ENCODE measurements at regions not wholly inside any gene's neighbourhood (a gene's known extent, or its start where the extent isn't known, plus 50 kb on each side); places are given as distances from the start of the nearest gene placed in this dataset.

- DNase-seq (ENCODE audit: low spot score) = peak; percentile 6
These were observed 173.1 kb upstream of the GYPC start for GRCh38 chr2:126482582-126483464.

DNA sequence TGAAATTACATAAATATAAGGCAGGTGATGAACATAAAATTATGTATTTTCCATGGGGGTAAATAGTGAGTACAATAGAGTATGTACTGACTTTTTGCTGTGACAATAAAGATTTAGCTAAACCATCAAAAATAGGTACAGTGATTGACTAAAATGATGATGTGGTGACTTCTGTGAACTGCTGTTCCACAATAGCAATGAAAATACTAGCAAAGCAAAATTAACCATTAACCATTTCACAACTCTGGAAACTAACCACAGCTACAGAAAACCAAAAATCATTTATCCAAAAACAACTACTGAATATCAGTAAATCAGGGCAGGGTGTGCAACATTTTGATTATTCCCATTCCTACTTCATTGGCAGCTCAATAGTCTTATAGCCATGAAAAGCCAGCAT, 161.4 kb upstream of the GYPC start:
- no peak for DNase-seq (ENCODE audit: low spot score)

DNA sequence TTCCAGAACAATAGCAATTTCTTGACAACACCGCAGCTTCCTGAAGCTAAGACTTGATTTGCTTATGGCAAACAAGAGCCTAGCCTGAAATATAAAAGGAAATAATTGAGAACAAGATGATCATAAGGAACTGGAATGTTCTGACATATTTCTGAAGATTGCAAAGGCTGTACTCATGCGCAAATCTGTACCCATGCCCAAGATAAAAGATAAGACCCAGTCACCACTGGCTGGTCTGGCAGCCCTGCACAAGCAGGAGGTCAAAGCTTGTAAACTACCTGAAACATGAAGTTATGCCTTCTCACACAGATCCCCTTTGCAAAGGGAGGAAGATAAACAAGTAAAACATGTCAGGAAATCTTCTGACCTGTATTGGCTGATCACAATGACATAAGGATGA, 160.8 kb upstream of the GYPC start:
- DNase-seq (ENCODE audit: low spot score) = peak; percentile 21

GRCh38 chr2:126496493-126496892, 159.5 kb upstream of the GYPC start:
- no peak for DNase-seq (ENCODE audit: low spot score)

DNA sequence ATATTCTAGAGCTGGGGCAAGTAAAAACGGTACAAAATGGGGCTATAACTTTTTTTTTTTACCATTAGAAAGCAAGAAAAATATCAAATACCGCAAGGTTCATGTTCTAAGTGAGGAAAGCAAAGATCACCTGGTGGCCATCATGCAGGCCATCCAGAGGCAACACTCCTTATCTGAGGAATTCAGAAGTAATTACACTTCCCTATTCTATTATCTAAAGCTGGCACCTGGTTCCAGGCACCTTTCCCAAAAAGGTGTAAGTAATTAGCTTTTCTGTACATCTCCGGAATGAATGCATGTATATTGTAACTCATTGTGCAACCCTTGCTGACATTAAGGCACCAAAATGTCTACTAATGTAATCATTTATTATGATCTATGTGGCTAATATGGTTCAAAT, 152.5 kb upstream of the GYPC start:
- DNase-seq (ENCODE audit: low spot score) = no peak

DNA sequence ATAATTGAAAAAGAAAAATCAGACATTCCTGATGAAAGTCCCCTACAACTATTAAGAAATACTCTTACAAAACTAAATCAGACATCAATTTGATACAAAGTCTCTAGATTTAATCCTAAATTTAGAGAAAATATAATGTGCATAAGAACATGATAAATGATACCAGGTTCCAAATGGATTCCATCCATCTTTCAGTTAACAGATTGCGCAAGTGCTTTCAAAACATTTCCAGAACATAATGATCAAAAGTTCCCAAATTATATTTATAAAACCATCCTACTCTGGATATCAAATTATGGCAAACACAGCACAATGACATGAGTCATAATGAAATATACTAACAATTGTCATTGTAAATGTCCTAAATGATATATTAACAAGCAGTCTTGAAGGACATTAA, 151.0 kb upstream of the GYPC start:
- no peak for DNase-seq (ENCODE audit: low spot score)

- DNase-seq (ENCODE audit: low spot score) = no peak
These were observed 149.2 kb upstream of the GYPC start for GRCh38 chr2:126506786-126507185.

DNA sequence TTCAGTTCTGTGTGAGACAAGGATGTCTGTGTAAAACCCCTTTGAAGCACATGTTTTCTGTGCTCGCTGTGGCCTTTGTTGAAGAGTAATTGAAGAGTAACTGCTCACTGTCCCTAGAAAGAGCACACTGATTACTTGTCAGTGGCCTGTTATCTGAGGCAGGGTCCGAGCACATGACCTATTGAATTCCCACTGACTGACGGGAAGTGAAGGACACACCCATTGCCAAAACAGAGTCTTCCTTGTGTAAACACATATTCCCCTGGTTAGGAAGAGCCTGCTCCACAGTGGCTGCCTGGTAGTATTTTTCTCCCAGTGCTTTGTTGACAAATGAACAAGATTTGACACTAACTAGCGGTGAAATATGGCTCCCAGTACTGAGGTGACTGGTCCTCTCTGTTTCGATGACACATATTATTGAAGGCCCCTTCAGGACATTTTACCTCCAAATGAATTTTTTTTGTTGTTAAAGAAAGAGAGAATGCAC, 148.5 kb upstream of the GYPC start:
- DNase-seq (ENCODE audit: low spot score) = no peak

DNA sequence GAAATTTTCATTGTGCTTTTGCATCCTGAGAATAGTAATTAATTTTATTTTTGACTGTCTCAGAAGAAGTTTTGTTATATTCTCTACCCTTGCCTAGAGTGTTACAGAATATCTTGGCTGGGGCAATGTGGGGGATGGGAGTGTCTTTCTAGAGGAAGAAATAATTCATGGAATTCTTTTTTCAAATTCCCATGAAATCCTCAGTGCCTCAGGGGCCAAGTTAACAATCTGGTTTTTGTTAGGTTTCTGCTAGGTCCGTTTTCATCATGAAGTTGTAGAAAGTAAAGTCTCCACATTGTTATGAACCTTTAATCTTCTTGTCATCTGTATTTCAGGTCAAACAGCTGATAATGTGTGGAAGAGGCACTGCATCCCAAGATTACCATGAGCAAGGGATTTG, 145.6 kb upstream of the GYPC start:
- no peak for DNase-seq (ENCODE audit: low spot score)

DNA sequence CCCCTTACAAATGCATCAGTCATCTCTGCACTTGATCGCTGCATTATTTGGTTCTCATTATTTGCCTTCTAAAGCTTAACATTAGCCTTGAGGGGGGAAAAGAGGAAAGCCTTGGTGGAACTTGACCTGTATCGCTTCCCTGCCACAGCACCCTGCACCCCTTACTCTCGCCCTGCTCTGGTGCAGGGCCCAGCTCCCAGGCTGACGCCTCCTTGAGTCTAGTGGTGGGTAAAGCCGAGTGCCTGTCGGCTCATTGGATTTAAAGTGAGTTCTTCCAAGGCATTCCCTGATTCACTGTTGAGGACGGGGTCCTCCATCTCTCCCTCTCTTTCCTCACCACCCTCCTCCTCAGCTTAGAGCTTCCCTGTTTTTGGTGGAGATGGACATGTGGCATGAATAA, 145.0 kb upstream of the GYPC start:
- no peak for DNase-seq (ENCODE audit: low spot score)

DNA sequence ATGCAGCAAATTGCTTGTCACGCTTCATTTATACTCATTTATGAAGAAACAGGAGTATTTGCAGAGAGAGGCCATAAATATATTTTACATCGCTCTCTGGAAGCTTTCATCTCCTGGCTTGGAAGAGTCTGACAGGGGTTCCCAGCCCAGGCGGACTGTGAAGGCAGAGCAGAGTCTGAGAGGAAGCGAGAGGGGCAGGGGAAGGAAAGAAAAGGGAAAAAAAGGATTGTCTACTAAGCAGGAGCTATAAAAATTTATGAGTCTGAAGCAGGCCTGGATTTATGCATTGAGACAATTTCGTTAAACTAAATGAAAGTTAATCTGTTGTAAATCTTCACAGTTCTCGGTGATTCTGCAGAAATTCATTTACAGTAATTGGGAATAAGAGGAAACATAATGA, 143.9 kb upstream of the GYPC start:
- no peak for DNase-seq (ENCODE audit: low spot score)

DNA sequence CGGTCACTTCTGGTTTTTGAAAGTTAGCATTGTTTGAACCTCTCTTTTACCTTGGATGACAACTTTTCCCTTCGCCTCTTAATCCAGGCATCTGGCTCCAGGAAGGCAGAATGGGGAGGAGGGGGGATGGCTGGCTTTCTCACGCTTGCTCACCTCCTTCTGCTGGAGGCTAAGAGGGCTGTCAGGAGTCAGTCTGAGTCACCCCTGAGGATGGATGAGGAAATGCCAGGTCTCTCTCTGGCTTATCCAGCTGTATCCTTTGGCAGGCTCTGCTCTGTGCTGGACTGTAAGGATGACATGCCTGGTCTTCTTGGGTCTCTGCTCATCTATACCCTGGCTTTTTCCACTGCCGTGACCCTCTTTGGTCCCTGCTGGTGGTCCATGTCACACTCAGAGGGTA, 142.9 kb upstream of the GYPC start:
- DNase-seq (ENCODE audit: low spot score) = peak; percentile 81

DNA sequence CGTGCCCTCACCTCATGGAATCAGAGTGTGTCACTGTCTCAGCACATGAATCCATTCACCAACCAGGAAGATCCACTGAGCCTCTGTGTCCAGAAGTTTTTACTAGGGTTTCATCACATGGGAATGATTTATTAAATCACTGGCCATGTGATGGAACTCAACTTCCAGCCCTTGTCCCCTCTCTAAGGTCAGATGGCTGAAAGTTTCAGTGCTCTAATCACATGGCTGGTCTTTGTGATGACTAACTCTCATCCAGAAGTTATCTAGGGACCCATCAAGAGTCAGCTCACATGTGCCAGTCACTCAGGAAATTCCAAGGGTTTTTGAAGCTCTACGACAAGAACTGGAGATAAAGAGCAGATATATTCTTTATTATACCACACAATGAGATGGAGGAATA, 140.5 kb upstream of the GYPC start:
- DNase-seq (ENCODE audit: low spot score) = peak; percentile 4

DNA sequence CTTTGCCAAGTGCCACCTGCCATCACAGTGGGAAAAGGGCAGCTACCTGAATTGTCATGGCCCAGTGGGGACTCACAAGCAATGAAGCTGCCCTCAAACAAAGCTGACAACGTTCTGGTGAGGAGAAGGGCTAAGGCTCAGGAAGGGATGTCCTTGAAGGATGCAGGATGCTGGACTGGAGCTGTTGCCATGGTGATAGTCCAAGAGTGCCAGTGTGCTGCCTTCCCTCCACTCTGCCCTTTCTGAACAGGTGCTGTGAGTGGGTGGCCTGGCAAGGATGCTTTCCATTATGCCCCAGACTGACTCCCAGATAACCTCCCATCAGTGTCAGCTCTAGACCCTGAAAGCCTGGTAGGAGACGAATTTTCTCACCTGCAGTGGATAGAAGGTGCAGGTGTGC, 137.8 kb upstream of the GYPC start:
- DNase-seq (ENCODE audit: low spot score) = no peak

GRCh38 chr2:126527836-126528490, 128.0 kb upstream of the GYPC start:
- DNase-seq (ENCODE audit: low spot score) = peak; percentile 49

DNA sequence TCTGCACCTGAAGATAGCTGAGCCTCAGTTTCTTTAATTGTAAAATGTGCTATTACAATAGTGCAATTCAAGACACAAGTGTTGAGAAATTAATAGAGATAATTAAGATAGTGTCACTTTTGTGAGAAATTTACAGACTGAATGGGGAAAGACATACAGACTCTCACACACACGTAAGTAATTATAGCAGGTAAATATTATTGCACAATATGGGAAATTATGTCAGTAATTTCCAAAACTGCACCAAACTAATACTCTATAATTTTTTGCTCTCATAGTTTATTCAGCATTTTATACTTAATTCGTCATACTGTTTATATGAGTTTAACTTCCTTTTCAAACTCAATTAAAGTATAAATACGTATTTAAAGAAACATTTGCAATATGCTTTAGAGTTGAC, 124.9 kb upstream of the GYPC start:
- DNase-seq (ENCODE audit: low spot score) = no peak

DNA sequence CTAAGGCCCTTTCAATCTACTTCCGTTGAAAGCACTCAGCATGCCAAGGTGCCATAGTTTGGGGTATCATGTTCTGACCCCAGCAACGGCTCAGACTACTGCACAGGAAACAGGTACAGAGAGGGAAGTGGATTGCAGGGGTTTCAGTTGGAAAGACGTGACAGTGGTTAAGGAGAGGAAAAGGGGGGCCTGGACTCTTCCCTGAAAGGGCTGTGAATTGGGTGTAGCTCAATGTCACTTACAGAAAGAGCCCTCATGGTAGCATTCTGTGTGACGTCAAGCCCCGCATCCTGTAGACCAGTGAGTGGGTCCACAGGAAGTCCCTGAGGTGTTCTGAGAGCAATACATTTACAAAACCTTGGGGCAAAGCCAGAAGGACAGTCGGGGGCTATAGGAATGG, 121.5 kb upstream of the GYPC start:
- DNase-seq (ENCODE audit: low spot score) = no peak

GRCh38 chr2:126535408-126535807, 120.5 kb upstream of the GYPC start:
- DNase-seq (ENCODE audit: low spot score) = no peak

GRCh38 chr2:126536605-126537200, 119.3 kb upstream of the GYPC start:
- DNase-seq (ENCODE audit: low spot score) = no peak

GRCh38 chr2:126539101-126539500, 116.9 kb upstream of the GYPC start:
- DNase-seq (ENCODE audit: low spot score) = no peak

DNA sequence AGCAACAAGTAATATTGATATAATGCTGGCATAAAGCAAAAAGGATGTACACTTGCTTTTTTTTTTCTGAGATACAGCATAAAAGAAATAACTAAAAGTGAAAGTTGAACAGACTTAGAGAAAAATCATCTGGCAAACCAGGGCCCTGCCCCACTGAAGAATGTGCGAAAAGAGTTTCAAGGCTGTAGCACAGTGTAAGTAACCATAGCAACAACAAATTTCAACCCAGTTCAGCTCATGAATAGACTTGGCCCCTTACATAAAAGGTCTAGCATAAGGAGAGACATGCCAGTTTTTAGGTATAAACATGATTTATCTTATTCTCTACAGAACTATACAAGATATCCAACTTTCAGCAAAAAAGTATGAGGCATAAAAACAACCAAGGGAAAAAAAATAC, 113.7 kb upstream of the GYPC start:
- no peak for DNase-seq (ENCODE audit: low spot score)

DNA sequence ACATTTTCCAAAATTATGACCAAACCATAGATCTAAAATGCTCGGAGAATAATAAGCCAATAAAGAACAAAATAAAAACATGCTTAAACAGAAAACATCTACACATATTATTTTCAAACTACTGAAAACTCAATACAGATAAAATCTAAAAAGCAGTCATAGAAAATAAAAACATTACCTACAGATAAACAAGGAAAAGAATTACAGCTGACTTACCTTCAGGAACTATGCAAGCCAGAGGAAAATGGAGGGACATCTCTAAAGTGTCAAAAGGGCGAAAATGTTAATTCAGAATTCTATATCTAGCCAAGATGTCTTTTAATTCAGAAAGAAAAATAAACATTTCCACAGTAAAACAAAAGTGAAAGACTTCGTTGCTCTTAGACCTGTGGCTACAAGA, 112.9 kb upstream of the GYPC start:
- no peak for DNase-seq (ENCODE audit: low spot score)

- DNase-seq (ENCODE audit: low spot score) = no peak
These were observed 97.9 kb upstream of the GYPC start for GRCh38 chr2:126558029-126558428.

All from kidney tubule cell (primary cell).